Astrocyte of the cerebellum (primary cell): ENCODE measurements at regions not wholly inside any gene's neighbourhood (a gene's known extent, or its start where the extent isn't known, plus 50 kb on each side); places are given as distances from the start of the nearest gene placed in this dataset.

Experiments used
- DNase-seq: peaks from one replicate; pipeline ENCODE4 v3.0.0-alpha.2; 2011; ENCODE audit warnings: low read depth
- H3K4me3 ChIP-seq: 2 replicates; pipeline ENCODE4 v1.5.1; 2011; ENCODE audit warnings: mild to moderate bottlenecking, low read depth, low read length, moderate library complexity
- in situ Hi-C: cut with HindIII; loops from 2 replicates; pipeline ENCODE4 v1.10.0; 2017; ENCODE audit warnings: low sequenced_read_pairs
- TF ChIP-seq, protein P1 (sequence below): IDR thresholded peaks from 2 replicates; pipeline ENCODE4 v1.5.1; 2012; ENCODE audit warnings: low read length, low read depth, moderate library complexity, mild to moderate bottlenecking; ENCODE audit errors: missing control alignments

- TF ChIP-seq, protein P1, sequence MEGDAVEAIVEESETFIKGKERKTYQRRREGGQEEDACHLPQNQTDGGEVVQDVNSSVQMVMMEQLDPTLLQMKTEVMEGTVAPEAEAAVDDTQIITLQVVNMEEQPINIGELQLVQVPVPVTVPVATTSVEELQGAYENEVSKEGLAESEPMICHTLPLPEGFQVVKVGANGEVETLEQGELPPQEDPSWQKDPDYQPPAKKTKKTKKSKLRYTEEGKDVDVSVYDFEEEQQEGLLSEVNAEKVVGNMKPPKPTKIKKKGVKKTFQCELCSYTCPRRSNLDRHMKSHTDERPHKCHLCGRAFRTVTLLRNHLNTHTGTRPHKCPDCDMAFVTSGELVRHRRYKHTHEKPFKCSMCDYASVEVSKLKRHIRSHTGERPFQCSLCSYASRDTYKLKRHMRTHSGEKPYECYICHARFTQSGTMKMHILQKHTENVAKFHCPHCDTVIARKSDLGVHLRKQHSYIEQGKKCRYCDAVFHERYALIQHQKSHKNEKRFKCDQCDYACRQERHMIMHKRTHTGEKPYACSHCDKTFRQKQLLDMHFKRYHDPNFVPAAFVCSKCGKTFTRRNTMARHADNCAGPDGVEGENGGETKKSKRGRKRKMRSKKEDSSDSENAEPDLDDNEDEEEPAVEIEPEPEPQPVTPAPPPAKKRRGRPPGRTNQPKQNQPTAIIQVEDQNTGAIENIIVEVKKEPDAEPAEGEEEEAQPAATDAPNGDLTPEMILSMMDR, result no peak
- no peak for DNase-seq
- in situ Hi-C loops, result loop anchor here (25.0 kb wide), 1 partner anchor 397 kb away; no protein-coding TSS in a partner anchor
- H3K4me3 ChIP-seq, result no peak overlapping the region
Measured at GRCh38 chr3:17833786-17834559, 91.5 kb upstream of the TBC1D5 start.

GRCh38 chr3:17832016-17832415, 89.6 kb upstream of the TBC1D5 start:
- DNase-seq, result no peak
- no peak overlapping the region for H3K4me3 ChIP-seq
- in situ Hi-C loops, result loop anchor here (25.0 kb wide), 1 partner anchor 395 kb away; no protein-coding TSS in a partner anchor
- TF ChIP-seq, protein P1, result no peak

- in situ Hi-C loops, result loop anchor here (25.0 kb wide), 1 partner anchor 394 kb away; no protein-coding TSS in a partner anchor
- TF ChIP-seq, protein P1, result no peak
- no peak for DNase-seq
- H3K4me3 ChIP-seq, result no peak overlapping the region
Measured at GRCh38 chr3:17831366-17831765, 88.9 kb upstream of the TBC1D5 start.

DNA sequence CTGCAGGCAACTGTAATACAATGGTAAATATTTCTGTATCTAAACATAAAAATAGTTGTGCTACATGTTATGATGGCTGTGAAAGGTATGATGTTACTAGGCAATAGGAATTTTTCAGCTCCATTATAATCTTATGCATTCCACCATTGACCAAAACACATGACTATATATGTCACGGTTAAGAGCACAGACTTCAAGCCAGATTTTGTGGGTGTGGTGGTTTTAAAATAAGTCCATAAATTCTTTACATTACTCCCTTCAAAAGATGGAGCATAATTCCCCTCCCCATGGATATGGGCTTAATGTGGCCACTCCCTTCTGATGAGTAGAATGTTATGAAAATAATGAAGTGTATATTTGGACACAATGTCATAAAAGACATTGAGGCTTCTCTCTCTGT, 88.4 kb upstream of the TBC1D5 start:
- no peak overlapping the region for H3K4me3 ChIP-seq
- TF ChIP-seq, protein P1, result no peak
- in situ Hi-C loops, result loop anchor here (25.0 kb wide), 1 partner anchor 393 kb away; no protein-coding TSS in a partner anchor
- no peak for DNase-seq

DNA sequence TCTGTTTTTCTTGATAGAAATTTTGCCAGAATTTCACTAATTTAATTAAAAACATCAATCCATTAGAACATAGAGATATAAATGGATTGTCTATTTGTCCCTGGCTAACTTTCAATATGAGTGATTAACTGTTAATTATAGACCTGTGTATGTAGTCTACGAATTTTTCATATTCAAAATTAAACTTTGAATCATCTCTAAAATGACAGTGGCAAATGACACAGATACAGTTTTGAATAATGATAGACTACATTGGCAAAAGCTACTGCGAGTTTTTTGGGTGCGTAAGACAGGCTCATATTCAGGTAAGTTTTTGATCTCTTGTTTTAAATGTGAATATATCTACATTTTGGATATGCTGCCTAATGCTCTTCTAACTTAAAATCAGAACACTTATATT, 86.0 kb upstream of the TBC1D5 start:
- DNase-seq, result no peak
- H3K4me3 ChIP-seq, result no peak overlapping the region
- in situ Hi-C loops, result loop anchor here (25.0 kb wide), 1 partner anchor 391 kb away; no protein-coding TSS in a partner anchor
- TF ChIP-seq, protein P1, result no peak

- in situ Hi-C loops, result loop anchor here (25.0 kb wide), 1 partner anchor 388 kb away; no protein-coding TSS in a partner anchor
- DNase-seq, result no peak
- TF ChIP-seq, protein P1, result no peak
- H3K4me3 ChIP-seq, result no peak overlapping the region
Measured at GRCh38 chr3:17825298-17825697, 82.9 kb upstream of the TBC1D5 start.
